ENCODE measurements at regions not wholly inside any gene's neighbourhood (a gene's known extent, or its start where the extent isn't known, plus 50 kb on each side); places are given as distances from the start of the nearest gene placed in this dataset.

DNA sequence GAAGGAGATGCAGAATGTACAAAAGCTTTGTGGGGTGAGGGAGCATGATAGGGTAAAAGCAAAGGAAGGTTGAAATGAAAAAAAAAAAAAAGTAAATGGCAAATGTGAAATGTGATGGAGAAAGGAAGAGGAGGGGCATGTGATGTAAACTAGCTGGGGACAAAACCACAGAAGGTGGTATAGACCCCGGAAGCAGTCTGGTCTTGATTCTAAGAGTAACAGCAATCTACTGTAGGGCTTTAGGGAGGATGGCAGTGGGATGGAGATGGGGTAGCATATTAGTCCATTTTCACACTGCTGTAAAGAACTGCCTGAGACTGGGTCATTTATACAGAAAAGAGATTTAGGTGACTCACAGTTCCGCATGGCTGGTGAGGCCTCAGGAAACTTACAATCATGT is 362.0 kb downstream of the SOCS6 start:
- H3K4me1 ChIP-seq (ENCODE audit: insufficient read depth, poor library complexity, severe bottlenecking): no peaks in the 10 kb centered on the region
- no peak overlapping the region for H3K4me3 ChIP-seq (ENCODE audit: severe bottlenecking)
- ATAC-seq (ENCODE audit: low read depth) (no peak), DNase-seq (ENCODE audit: low spot score) (no peak)
- H3K36me3 ChIP-seq (ENCODE audit: low read depth): no peaks in the 10 kb centered on the region
- H3K27ac ChIP-seq (ENCODE audit: poor library complexity, severe bottlenecking): no peak overlapping the region
- TF ChIP-seq, protein P1, sequence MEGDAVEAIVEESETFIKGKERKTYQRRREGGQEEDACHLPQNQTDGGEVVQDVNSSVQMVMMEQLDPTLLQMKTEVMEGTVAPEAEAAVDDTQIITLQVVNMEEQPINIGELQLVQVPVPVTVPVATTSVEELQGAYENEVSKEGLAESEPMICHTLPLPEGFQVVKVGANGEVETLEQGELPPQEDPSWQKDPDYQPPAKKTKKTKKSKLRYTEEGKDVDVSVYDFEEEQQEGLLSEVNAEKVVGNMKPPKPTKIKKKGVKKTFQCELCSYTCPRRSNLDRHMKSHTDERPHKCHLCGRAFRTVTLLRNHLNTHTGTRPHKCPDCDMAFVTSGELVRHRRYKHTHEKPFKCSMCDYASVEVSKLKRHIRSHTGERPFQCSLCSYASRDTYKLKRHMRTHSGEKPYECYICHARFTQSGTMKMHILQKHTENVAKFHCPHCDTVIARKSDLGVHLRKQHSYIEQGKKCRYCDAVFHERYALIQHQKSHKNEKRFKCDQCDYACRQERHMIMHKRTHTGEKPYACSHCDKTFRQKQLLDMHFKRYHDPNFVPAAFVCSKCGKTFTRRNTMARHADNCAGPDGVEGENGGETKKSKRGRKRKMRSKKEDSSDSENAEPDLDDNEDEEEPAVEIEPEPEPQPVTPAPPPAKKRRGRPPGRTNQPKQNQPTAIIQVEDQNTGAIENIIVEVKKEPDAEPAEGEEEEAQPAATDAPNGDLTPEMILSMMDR (IDR thresholded peaks at IDR 0.05; ENCODE audit: poor library complexity, severe bottlenecking): no peak
- H3K9me3 ChIP-seq (ENCODE audit: severe bottlenecking): no peaks in the 10 kb centered on the region
- no peaks in the 10 kb centered on the region for H3K27me3 ChIP-seq (ENCODE audit: insufficient read depth, poor library complexity, severe bottlenecking)

DNA sequence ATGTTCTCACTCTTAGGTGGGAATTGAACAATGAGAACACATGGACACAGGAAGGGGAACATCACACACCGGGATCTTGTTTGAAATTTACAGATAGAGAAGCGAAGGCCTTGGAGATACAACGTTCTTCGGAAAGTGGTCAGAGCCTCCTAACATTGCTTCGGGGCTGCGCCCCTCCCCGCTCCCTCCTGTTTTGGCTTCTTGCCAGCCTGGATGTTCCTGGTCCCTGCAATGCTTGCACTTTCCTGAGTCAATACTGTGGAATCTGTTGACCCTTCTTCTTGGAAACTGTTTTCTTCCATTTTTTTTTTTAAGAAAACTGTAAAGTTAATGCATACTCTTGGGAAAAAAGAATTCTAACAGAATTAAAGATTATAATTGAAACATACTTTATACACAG is 360.8 kb downstream of the SOCS6 start:
- TF ChIP-seq, protein P1 (IDR thresholded peaks at IDR 0.05; ENCODE audit: poor library complexity, severe bottlenecking): no peak
- Histone ChIP-seq H3K9me3 (ENCODE audit: severe bottlenecking) (no peaks in the 10 kb centered on the region), H3K36me3 (ENCODE audit: low read depth) (no peaks in the 10 kb centered on the region), H3K27ac (ENCODE audit: poor library complexity, severe bottlenecking) (no peak overlapping the region), H3K27me3 (ENCODE audit: insufficient read depth, poor library complexity, severe bottlenecking) (no peaks in the 10 kb centered on the region), H3K4me1 (ENCODE audit: insufficient read depth, poor library complexity, severe bottlenecking) (no peaks in the 10 kb centered on the region), H3K4me3 (ENCODE audit: severe bottlenecking) (no peak overlapping the region)
- ATAC-seq (ENCODE audit: low read depth) (no peak), DNase-seq (ENCODE audit: low spot score) (no peak)

DNA sequence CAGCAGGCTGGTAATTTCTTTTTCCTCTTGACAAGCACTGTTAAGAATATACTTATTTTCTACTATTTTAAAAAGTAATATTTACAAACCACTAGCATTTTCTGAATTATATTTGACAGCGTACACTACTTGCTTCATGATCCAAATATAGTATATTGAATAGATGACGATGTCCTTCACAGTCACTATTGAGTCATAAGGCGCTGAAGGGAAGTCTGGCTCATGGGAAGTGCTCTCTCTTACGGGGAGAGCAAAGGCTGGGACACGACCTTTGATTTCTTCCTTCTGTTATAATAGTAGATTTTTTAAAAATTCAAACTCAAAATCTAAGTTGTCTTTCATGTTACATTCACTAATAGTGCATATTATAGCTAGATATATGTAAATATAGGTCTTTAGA is 357.1 kb downstream of the SOCS6 start:
- Histone ChIP-seq H3K36me3 (ENCODE audit: low read depth) (no peaks in the 10 kb centered on the region), H3K4me3 (ENCODE audit: severe bottlenecking) (no peak overlapping the region), H3K27me3 (ENCODE audit: insufficient read depth, poor library complexity, severe bottlenecking) (no peaks in the 10 kb centered on the region), H3K9me3 (ENCODE audit: severe bottlenecking) (no peaks in the 10 kb centered on the region), H3K27ac (ENCODE audit: poor library complexity, severe bottlenecking) (no peak overlapping the region), H3K4me1 (ENCODE audit: insufficient read depth, poor library complexity, severe bottlenecking) (no peaks in the 10 kb centered on the region)
- ATAC-seq (ENCODE audit: low read depth): peak; percentile 74; the same call in 2 of the 3 replicates
- no peak for DNase-seq (ENCODE audit: low spot score)
- TF ChIP-seq, protein P1 (IDR thresholded peaks at IDR 0.05; ENCODE audit: poor library complexity, severe bottlenecking): no peak

DNA sequence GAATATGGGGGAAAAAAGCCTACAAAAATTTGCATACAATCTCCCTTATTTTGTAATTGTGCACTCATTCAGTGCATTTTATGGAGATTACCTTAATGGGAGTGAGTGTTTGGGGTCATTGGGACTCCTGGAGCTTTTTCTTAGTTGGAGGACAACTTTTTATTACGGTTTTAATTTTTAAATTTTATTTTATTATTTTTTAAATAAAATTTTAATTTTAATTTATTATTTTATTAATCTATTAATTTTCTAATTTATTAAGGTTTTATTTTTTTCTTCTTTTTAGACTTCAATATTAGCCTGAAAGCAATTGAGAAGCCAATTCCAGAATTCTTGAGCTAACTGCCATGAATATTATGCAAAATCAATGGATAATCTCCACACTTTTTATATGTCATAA is 355.0 kb downstream of the SOCS6 start:
- no peak overlapping the region for H3K4me3 ChIP-seq (ENCODE audit: severe bottlenecking)
- H3K9me3 ChIP-seq (ENCODE audit: severe bottlenecking): no peaks in the 10 kb centered on the region
- ATAC-seq (ENCODE audit: low read depth) (no peak), DNase-seq (ENCODE audit: low spot score) (no peak)
- no peaks in the 10 kb centered on the region for H3K4me1 ChIP-seq (ENCODE audit: insufficient read depth, poor library complexity, severe bottlenecking)
- no peaks in the 10 kb centered on the region for H3K36me3 ChIP-seq (ENCODE audit: low read depth)
- no peak overlapping the region for H3K27ac ChIP-seq (ENCODE audit: poor library complexity, severe bottlenecking)
- TF ChIP-seq, protein P1 (IDR thresholded peaks at IDR 0.05; ENCODE audit: poor library complexity, severe bottlenecking): no peak
- no peaks in the 10 kb centered on the region for H3K27me3 ChIP-seq (ENCODE audit: insufficient read depth, poor library complexity, severe bottlenecking)

DNA sequence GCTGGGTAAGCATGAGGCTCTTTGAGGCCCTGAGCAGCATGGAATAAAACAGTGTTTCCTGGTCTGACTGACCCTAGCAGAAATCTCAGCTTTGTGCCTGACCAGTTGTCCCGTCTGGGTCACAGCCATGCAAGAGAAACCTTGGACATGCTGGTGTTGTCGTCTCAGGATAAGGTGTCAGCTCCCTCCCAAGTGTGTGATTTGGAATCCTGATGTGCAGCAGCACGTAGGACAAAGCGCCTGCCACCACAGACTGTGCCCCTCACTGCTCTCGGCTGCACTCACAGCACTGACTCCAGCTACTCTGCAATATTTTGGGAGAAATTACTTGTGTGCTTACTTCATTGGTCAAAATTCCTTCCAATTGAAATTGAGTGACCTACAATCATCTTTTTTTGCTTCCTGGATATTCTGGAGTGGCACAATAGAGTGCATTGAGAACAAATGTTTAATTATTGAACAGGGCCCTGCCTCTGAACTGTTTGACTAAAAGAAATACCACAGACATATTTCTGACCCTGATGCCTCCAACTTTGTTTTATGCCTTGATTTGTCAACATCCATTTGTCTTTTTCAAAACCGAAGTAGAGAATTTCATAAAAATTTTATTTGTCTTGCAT is 352.4 kb downstream of the SOCS6 start:
- TF ChIP-seq, protein P1 (IDR thresholded peaks at IDR 0.05; ENCODE audit: poor library complexity, severe bottlenecking): no peak
- no peak overlapping the region for H3K27ac ChIP-seq (ENCODE audit: poor library complexity, severe bottlenecking)
- DNase-seq (ENCODE audit: low spot score): no peak

More for the DNA sequence above, 352.4 kb downstream of the SOCS6 start:
- H3K36me3 ChIP-seq (ENCODE audit: low read depth): no peaks in the 10 kb centered on the region
- ATAC-seq (ENCODE audit: low read depth): no peak
- H3K4me1 ChIP-seq (ENCODE audit: insufficient read depth, poor library complexity, severe bottlenecking): peaks cover 8% of the 10 kb centered on the region
- H3K27me3 ChIP-seq (ENCODE audit: insufficient read depth, poor library complexity, severe bottlenecking): no peaks in the 10 kb centered on the region
- no peaks in the 10 kb centered on the region for H3K9me3 ChIP-seq (ENCODE audit: severe bottlenecking)
- no peak overlapping the region for H3K4me3 ChIP-seq (ENCODE audit: severe bottlenecking)
